Keratinocyte (primary cell): ENCODE measurements at regions not wholly inside any gene's neighbourhood (a gene's known extent, or its start where the extent isn't known, plus 50 kb on each side); places are given as distances from the start of the nearest gene placed in this dataset.

Source experiments
- DNase-seq: peaks from one replicate; pipeline ENCODE4 v3.0.0-alpha.2; 2011; ENCODE audit warnings: low read depth, missing footprints, low spot score
- FAIRE-seq: peaks from 2 replicates; lab custom pipeline; 2011; peaks lifted over from hg19 to GRCh38; lab: Jason Lieb, UNC
- H2AFZ ChIP-seq: 2 replicates; pipeline ENCODE4 v1.6.0; 2012; ENCODE audit warnings: low read length, control low read depth, inconsistent platforms; ENCODE audit not compliant: control insufficient read depth
- H3K27ac ChIP-seq: 2 replicates; pipeline ENCODE4 v1.5.1; 2011; ENCODE audit warnings: low read length; ENCODE audit not compliant: control insufficient read depth, insufficient read depth
- H3K27me3 ChIP-seq: 3 replicates; pipeline ENCODE4 v1.6.0; 2011; ENCODE audit warnings: low read length; ENCODE audit not compliant: control insufficient read depth, insufficient read depth; ENCODE audit errors: extremely low read depth
- H3K36me3 ChIP-seq, 2 experiments: 2 replicates in 1 of 2; 3 replicates in 1 of 2; pipeline ENCODE4 v1.5.1; 2011; ENCODE audit warnings: low read length in 2 of 2, mild to moderate bottlenecking in 1 of 2; ENCODE audit not compliant: control insufficient read depth in 2 of 2, insufficient read depth in 2 of 2; ENCODE audit errors: extremely low read depth in 1 of 2
- H3K4me1 ChIP-seq: 3 replicates; pipeline ENCODE4 v1.5.1; 2011; ENCODE audit warnings: low read length; ENCODE audit not compliant: control insufficient read depth, insufficient read depth; ENCODE audit errors: extremely low read depth
- H3K4me2 ChIP-seq: 3 replicates; pipeline ENCODE4 v1.6.0; 2011; ENCODE audit warnings: low read depth, low read length; ENCODE audit not compliant: control insufficient read depth, insufficient read depth; ENCODE audit errors: extremely low read depth
- H3K4me3 ChIP-seq, 3 experiments: fragments of 200-600 bp in 1 of 3; sonication (generic) in 1 of 3; 2 replicates in 2 of 3; 3 replicates in 1 of 3; pipeline ENCODE4 v1.5.1; 2011 to 2016; ENCODE audit warnings: low read length in 3 of 3, mild to moderate bottlenecking in 3 of 3, control low read depth in 2 of 3, inconsistent platforms in 1 of 3, low read depth in 1 of 3, mixed read lengths in 1 of 3, mixed run types in 1 of 3, moderate library complexity in 1 of 3; ENCODE audit not compliant: control insufficient read depth in 2 of 3, insufficient read depth in 2 of 3; ENCODE audit errors: extremely low read depth in 1 of 3
- H3K79me2 ChIP-seq: 2 replicates; pipeline ENCODE4 v1.6.0; 2012; ENCODE audit warnings: low read length; ENCODE audit not compliant: control insufficient read depth, insufficient read depth
- H3K9ac ChIP-seq: 3 replicates; pipeline ENCODE4 v1.6.0; 2011; ENCODE audit warnings: low read length; ENCODE audit not compliant: control insufficient read depth, insufficient read depth; ENCODE audit errors: extremely low read depth
- H3K9me1 ChIP-seq: 3 replicates; pipeline ENCODE4 v1.6.0; 2011; ENCODE audit warnings: low read length; ENCODE audit not compliant: control insufficient read depth, insufficient read depth; ENCODE audit errors: extremely low read depth
- H3K9me3 ChIP-seq: 2 replicates; pipeline ENCODE4 v1.5.1; 2012; ENCODE audit warnings: low read depth, low read length; ENCODE audit not compliant: control insufficient read depth
- H4K20me1 ChIP-seq: 3 replicates; pipeline ENCODE4 v1.6.0; 2011; ENCODE audit warnings: low read length; ENCODE audit not compliant: control insufficient read depth, insufficient read depth; ENCODE audit errors: extremely low read depth
- CTCF ChIP-seq, 3 experiments: IDR thresholded peaks in 1 of 3; conservative IDR thresholded peaks in 1 of 3; optimal IDR thresholded peaks in 1 of 3; 2 replicates in 2 of 3; 3 replicates in 1 of 3; pipeline versions ENCODE3 to v1.5.1; 2011; ENCODE audit warnings: low read length in 3 of 3, mild to moderate bottlenecking in 3 of 3, moderate library complexity in 2 of 3, control low read depth in 1 of 3, inconsistent platforms in 1 of 3; ENCODE audit not compliant: insufficient read depth in 2 of 3; ENCODE audit errors: extremely low read depth in 1 of 3
- EZH2 ChIP-seq: IDR thresholded peaks from one replicate; pipeline ENCODE4 v1.6.1; 2012; ENCODE audit warnings: inconsistent platforms, mild to moderate bottlenecking, low read length, moderate library complexity
- dilution Hi-C: fragments of 300-500 bp; cut with MboI; formaldehyde crosslinking; loops from one replicate; pipeline ENCODE4 v1.7.0; 2020; ENCODE audit warnings: low sequenced_read_pairs; ENCODE audit not compliant: extremely low pct_ligation_motif_present

- Histone ChIP-seq H3K9ac (no peak overlapping the region), H3K4me2 (peak overlapping the region; percentile 41), H3K79me2 (no peaks in the 10 kb centered on the region), H2AFZ (no peak overlapping the region), H3K27ac (no peak overlapping the region), H3K36me3 (no peaks in the 10 kb centered on the region), H3K9me1 (no peaks in the 10 kb centered on the region), H3K9me3 (no peaks in the 10 kb centered on the region), H4K20me1 (no peaks in the 10 kb centered on the region), H3K4me3 (no peak overlapping the region), H3K27me3 (no peaks in the 10 kb centered on the region), H3K4me1 (peaks cover 7% of the 10 kb centered on the region)
- dilution Hi-C loops: no loop called here
- TF ChIP-seq CTCF (optimal IDR thresholded peaks at IDR 0.05 in 1 of 3, IDR thresholded peaks at IDR 0.05 in 1 of 3, conservative IDR thresholded peaks at IDR 0.05 in 1 of 3; ENCODE audit: extremely low read depth in 1 of 3, insufficient read depth in 2 of 3, low read length in 3 of 3): no peak
- TF ChIP-seq EZH2: no peak
- no peak for FAIRE-seq
- DNase-seq: no peak
Observed at GRCh38 chr3:81216192-81216591, 545.3 kb downstream of the GBE1 start.

- Histone ChIP-seq H3K4me1 (peaks cover 7% of the 10 kb centered on the region), H3K9ac (no peak overlapping the region), H3K36me3 (no peaks in the 10 kb centered on the region), H3K9me3 (no peaks in the 10 kb centered on the region), H3K79me2 (no peaks in the 10 kb centered on the region), H3K4me3 (no peak overlapping the region), H3K27me3 (no peaks in the 10 kb centered on the region), H3K27ac (no peak overlapping the region), H2AFZ (no peak overlapping the region), H3K4me2 (no peak overlapping the region), H4K20me1 (no peaks in the 10 kb centered on the region), H3K9me1 (no peaks in the 10 kb centered on the region)
- FAIRE-seq (no peak), DNase-seq (no peak)
- TF ChIP-seq CTCF (optimal IDR thresholded peaks at IDR 0.05 in 1 of 3, IDR thresholded peaks at IDR 0.05 in 1 of 3, conservative IDR thresholded peaks at IDR 0.05 in 1 of 3; ENCODE audit: extremely low read depth in 1 of 3, insufficient read depth in 2 of 3, low read length in 3 of 3) (no peak), EZH2 (no peak)
- dilution Hi-C loops: no loop called here
Observed at GRCh38 chr3:81214631-81215030, 546.8 kb downstream of the GBE1 start.
